Stimulated activated CD4-positive, alpha-beta T cell treated with anti-CD3 and anti-CD28 coated beads, Interleukin-2, amount 100 ng/mL, for 4 hours (primary cell): ENCODE measurements at regions not wholly inside any gene's neighbourhood (a gene's known extent, or its start where the extent isn't known, plus 50 kb on each side); places are given as distances from the start of the nearest gene placed in this dataset.

Experiments used
- DNase-seq: peaks from one replicate; pipeline ENCODE4 v3.0.0-alpha.2; 2020; ENCODE audit warnings: low read depth

GRCh38 chr20:41881466-41882046 is 263.4 kb upstream of the CHD6 start:
- no peak for DNase-seq

GRCh38 chr20:41879123-41879522 is 260.9 kb upstream of the CHD6 start:
- no peak for DNase-seq

GRCh38 chr20:41877911-41878310 is 259.7 kb upstream of the CHD6 start:
- no peak for DNase-seq

DNA sequence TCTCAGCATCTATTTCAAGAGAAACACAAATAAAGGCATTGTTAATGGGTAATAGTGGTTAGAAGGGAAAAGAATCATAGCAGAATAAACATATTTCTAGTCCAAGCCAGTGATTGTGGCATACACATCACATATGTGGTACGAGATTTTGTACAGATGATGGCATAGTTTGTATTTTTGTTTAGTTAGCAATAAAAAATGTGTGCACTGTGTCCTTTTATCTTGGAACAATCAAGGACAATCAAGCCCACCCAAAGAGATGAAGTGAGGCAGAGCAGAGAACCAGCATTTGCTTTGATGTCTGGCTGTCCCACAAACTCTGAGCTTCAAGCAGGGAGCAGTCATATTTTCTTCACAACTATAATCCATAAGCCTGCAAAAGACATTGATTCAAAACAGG is 256.5 kb upstream of the CHD6 start:
- no peak for DNase-seq

GRCh38 chr20:41872930-41873329 is 254.8 kb upstream of the CHD6 start:
- DNase-seq, result no peak

DNA sequence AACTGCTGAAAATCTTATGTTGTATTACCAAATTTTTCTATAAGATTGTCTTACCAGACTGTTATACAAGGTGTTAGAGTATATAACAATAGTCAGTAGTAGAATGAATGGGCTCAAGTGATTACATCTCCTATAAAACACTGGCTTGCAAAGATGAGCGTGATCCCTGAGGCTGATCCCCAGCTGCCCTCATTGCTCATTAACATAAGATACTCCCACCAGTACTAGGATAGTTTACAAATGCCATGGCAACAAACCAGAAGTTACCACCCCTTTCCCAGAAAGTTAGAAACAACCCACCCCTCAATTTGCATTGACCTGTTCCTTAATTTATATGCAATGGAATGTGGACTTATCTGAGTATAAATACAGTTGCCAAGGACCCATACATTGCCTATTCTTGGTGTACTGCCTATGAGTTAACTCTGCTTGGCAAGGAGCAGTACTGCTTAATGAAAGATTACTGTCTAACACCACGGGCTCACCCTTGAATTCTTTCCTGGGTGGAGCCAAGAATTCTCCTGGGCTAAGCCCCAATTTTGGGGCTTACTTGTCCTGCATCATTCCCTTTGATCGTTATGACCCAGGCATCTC is 252.8 kb upstream of the CHD6 start:
- no peak for DNase-seq

- DNase-seq, result no peak
Measured at GRCh38 chr20:41869261-41869660, 251.1 kb upstream of the CHD6 start.

GRCh38 chr20:41865938-41866337 is 247.8 kb upstream of the CHD6 start:
- no peak for DNase-seq

DNA sequence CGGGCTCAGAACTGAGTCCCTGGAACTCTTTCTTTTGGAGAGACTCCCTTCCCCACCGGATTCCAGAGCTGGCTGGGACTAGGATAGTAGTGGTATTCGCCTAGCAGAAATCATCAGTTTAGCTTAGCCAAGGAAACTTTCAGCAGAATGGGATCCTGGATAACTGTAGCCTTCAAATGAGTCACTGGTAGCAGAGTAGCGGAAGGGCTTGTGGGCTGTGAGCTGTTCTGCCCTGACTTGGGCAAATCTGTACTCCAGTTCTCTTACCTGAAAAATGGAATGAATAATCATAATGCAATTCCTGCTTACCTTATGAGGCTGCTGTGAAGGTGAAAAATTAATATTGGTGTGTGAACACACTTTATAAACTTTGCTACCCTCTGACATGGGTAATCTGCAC is 244.3 kb upstream of the CHD6 start:
- no peak for DNase-seq

DNA sequence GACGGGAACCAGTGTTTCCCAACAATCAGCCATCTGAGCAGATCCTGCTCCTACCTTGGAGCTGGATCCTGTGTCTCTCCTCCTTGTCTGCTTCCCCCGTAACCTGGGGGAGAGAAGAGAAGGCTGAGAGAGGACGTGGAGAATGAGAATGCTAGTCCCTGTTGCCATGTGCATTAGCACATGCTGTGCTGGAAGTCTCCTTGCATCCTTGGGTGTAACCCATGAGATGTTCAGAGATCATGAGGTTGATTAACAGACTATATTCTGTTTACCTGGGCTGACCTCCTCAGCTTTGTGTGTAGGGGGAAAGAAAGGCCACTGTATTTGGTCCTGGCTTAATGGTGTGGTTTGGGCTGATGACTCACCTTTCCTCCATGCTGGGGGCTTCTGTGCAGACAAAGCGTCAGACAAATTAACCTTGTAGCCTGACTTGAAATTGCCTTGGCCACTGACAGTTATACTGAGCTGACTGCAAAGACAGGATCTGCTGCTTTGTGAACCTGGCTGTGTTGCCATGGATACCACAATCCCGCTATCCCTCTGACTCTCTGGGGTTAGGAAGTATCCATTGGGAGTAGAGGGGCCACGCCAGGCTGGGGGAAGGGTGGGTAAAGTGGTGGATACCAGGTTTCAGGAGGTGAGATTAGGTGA is 243.7 kb upstream of the CHD6 start:
- DNase-seq, result no peak

- DNase-seq, result no peak
Measured at GRCh38 chr20:41854765-41855164, 236.6 kb upstream of the CHD6 start.

DNA sequence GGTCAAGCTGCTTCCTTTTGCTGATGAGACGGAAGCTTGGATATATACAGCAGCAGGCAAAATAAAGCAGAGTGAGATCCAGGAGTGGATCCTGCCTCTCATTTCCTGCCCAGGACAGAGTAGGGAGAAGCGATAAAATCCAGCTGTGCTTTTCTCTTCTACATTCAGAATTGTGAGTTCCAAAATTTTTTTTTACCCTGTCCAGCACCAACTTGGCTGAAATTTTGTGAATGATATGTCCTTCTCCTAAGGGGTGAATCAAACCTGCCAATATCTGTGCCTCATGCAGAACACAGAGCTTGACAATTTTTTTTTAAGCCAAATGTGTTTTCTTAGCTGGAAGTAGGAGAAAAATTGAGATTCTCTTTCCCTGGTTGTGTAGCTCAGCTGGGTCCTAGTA is 235.6 kb upstream of the CHD6 start:
- DNase-seq, result no peak

DNA sequence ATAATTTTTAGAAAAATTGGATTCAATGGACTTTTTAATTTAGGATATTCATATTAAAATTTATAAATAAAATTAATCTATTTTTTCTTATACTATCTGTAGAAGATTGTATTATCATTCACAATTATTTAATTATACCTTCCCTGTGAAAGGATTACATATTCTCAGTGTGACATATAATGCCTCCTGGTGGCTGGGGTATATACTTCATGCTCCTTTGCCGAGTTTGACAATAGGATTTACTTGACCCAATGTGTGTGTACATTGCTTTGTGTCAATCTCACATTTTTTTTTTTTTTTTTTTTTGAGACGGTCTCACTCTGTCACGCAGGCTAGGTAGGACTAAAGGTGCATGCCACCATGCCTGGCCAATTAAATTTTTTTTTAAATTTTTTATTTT is 230.0 kb upstream of the CHD6 start:
- DNase-seq, result no peak

- no peak for DNase-seq
Measured at GRCh38 chr20:41837669-41838224, 219.6 kb upstream of the CHD6 start.

DNA sequence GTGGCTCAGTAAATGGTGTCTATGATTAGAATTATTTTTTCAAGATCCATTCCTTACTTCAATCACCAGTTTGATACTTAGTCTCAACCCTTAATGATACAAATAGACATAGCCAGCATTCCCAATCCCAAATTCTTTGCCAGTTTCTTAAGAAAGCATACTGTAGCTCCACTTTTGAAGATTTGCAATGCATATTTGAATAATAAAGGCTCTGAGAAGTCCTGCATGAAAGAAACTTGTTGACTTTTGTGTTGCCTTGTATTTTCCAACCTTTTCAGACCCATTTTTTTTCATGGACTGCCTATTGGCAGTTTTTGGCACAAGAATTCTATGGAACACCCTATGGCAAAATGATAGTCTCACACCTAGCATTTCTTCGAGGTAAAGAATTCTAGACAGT is 215.6 kb upstream of the CHD6 start:
- DNase-seq, result no peak

DNA sequence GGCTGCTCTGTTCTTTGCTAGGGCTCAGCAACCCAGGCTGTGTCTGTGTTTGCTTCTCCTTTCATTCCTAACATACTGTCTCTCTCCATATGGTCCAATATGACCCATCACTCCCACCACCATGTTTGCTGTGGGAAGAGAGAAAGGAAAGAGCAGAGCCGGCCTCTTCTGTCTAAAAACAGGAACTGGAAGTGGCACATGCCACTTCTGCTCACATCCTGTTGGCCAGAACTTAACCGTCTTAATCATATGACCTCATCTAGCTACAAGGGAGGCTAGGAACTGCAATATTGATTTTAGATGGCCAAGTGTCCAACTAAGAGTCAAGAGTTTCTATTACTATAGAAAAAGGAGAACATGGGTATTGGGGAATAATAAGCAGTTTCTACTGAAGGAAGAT is 212.5 kb upstream of the CHD6 start:
- DNase-seq, result no peak

DNA sequence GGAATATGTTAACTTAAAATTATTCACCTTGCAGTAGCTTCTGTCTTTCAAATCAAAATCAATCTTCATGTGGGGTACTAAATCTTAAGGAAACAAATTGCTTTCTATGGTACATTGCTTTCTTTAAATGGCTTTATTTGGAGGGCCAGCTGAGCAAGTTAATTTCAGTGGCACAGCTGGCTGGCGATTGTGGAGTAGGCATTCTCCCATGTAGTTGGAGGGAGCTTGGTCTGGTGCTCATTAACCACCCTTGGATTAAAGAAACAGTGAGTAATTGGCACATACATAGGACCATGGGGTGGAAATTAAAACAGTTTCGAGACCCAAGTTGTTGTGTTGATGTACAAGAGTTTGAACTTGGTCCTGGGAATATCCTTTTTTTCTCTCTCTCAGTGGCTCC is 201.3 kb upstream of the CHD6 start:
- no peak for DNase-seq

- no peak for DNase-seq
Measured at GRCh38 chr20:41818991-41819390, 200.8 kb upstream of the CHD6 start.

DNA sequence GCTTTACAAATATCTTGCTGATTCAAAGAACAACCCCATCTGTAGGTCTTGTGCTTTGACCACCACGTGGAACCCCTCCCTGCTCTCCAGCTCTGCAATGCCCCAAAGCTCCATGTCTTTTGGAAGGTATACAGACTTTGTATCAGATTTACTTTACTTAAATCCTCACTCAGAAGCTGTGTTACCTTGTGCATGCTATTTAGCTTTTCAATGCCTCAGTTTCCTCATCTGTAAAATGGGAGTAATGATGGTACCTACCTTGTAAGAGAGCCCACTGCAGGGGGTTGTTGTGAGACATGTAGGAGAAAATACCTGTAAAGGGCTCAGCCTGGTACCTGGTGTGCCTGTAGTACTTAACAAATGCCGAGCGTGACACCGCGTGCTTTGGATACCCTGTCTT is 200.2 kb upstream of the CHD6 start:
- DNase-seq, result no peak

- no peak for DNase-seq
Measured at GRCh38 chr20:41811456-41811855, 193.3 kb upstream of the CHD6 start.

DNA sequence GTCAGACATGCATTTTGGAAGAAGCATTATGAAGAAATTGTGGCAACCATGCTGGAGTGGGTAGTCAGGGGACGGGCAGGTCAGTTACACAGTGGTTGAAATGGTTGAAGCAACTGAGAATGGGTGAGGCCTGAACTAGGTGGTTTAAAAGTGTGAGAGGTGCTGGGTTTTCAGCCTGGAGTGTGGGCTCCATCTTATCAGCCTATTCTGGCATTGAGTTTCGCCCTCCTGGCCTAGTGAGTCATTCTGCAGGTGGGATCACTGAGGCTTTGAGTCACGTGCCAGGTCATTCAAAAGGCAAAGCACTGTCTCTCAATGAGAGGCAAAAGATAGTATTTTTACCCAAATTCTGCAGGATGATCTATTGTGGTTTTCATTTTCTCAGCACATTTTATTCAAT is 181.9 kb upstream of the CHD6 start:
- DNase-seq, result no peak

- no peak for DNase-seq
Measured at GRCh38 chr20:41798930-41799502, 180.8 kb upstream of the CHD6 start.

DNA sequence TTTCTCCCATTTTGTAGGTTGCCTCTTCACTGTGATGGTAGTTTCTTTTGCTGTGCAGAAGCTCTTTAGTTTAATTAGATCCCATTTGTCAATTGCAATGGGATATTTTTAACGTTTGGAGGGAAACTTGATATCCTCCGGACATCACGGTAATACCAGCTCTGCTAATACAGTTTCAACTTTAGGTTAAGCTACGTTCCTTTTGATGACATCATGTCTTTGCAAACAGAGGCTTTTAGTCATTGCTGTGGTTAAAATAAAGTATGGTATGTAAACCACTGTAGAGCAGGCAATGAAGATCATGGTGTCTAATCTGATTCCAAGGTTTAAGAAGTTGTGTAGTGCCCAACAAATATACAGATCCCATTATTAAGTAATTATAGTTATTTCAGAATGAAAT is 168.0 kb upstream of the CHD6 start:
- DNase-seq, result no peak
